ENCODE measurements at regions not wholly inside any gene's neighbourhood (a gene's known extent, or its start where the extent isn't known, plus 50 kb on each side); places are given as distances from the start of the nearest gene placed in this dataset.

GRCh38 chr7:148481971-148482626, 108.5 kb upstream of the C7orf33 start:
- no peak overlapping the region for H3K27ac ChIP-seq (ENCODE audit: low read depth, low read length)
- H3K9ac ChIP-seq (ENCODE audit: low read length), result no peak overlapping the region
- no peaks in the 10 kb centered on the region for H3K79me2 ChIP-seq (ENCODE audit: insufficient read depth, low read length)
- no peaks in the 10 kb centered on the region for H4K20me1 ChIP-seq (ENCODE audit: insufficient read depth, low read length)
- Mint-ChIP-seq H3K4me1 (ENCODE audit: low read depth, unreplicated experiment) (no peaks in the 10 kb centered on the region), H3K36me3 (ENCODE audit: low read depth, unreplicated experiment) (no peaks in the 10 kb centered on the region), H3K9me3 (ENCODE audit: unreplicated experiment) (no peaks in the 10 kb centered on the region), H3K27ac (ENCODE audit: unreplicated experiment) (no peak overlapping the region), H3K4me3 (ENCODE audit: unreplicated experiment) (no peak overlapping the region), H3K27me3 (ENCODE audit: low read depth, unreplicated experiment) (peaks cover 11% of the 10 kb centered on the region)
- no peak for TF ChIP-seq EZH2 (IDR thresholded peaks at IDR 0.05; ENCODE audit: insufficient read depth, low read length)
- TF ChIP-seq, protein P1, sequence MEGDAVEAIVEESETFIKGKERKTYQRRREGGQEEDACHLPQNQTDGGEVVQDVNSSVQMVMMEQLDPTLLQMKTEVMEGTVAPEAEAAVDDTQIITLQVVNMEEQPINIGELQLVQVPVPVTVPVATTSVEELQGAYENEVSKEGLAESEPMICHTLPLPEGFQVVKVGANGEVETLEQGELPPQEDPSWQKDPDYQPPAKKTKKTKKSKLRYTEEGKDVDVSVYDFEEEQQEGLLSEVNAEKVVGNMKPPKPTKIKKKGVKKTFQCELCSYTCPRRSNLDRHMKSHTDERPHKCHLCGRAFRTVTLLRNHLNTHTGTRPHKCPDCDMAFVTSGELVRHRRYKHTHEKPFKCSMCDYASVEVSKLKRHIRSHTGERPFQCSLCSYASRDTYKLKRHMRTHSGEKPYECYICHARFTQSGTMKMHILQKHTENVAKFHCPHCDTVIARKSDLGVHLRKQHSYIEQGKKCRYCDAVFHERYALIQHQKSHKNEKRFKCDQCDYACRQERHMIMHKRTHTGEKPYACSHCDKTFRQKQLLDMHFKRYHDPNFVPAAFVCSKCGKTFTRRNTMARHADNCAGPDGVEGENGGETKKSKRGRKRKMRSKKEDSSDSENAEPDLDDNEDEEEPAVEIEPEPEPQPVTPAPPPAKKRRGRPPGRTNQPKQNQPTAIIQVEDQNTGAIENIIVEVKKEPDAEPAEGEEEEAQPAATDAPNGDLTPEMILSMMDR (IDR thresholded peaks at IDR 0.05; ENCODE audit: insufficient read depth, low read depth, low read length), result no peak
- no peak overlapping the region for H3K4me3 ChIP-seq (ENCODE audit: insufficient read depth, low read depth, low read length)
- no peak overlapping the region for H3K4me2 ChIP-seq (ENCODE audit: low read length)
- H3K9me3 ChIP-seq (ENCODE audit: insufficient read depth, low read depth, low read length), result no peaks in the 10 kb centered on the region
- no peaks in the 10 kb centered on the region for H3K36me3 ChIP-seq (ENCODE audit: insufficient read depth, low read length)
- no peaks in the 10 kb centered on the region for H3K4me1 ChIP-seq (ENCODE audit: insufficient read depth, low read length)
- no peaks in the 10 kb centered on the region for H3K27me3 ChIP-seq (ENCODE audit: insufficient read depth, low read length)
- DNase-seq (ENCODE audit: low read depth) (no peak), FAIRE-seq (no peak)
- H2AFZ ChIP-seq (ENCODE audit: low read depth, low read length), result no peak overlapping the region

- H3K9me3 Mint-ChIP-seq (ENCODE audit: unreplicated experiment), result no peaks in the 10 kb centered on the region
- H3K27ac ChIP-seq (ENCODE audit: low read depth, low read length), result no peak overlapping the region
- TF ChIP-seq, protein P1 (IDR thresholded peaks at IDR 0.05; ENCODE audit: insufficient read depth, low read depth, low read length), result no peak
- TF ChIP-seq EZH2 (IDR thresholded peaks at IDR 0.05; ENCODE audit: insufficient read depth, low read length), result no peak
- H4K20me1 ChIP-seq (ENCODE audit: insufficient read depth, low read length), result no peaks in the 10 kb centered on the region
- H3K4me3 ChIP-seq (ENCODE audit: insufficient read depth, low read depth, low read length), result no peak overlapping the region
- H2AFZ ChIP-seq (ENCODE audit: low read depth, low read length), result no peak overlapping the region
- no peaks in the 10 kb centered on the region for H3K4me1 Mint-ChIP-seq (ENCODE audit: low read depth, unreplicated experiment)
- H3K9ac ChIP-seq (ENCODE audit: low read length), result no peak overlapping the region
- FAIRE-seq (no peak), DNase-seq (ENCODE audit: low read depth) (no peak)
- H3K27me3 Mint-ChIP-seq (ENCODE audit: low read depth, unreplicated experiment), result peaks cover 11% of the 10 kb centered on the region
- no peaks in the 10 kb centered on the region for H3K4me1 ChIP-seq (ENCODE audit: insufficient read depth, low read length)
- H3K79me2 ChIP-seq (ENCODE audit: insufficient read depth, low read length), result no peaks in the 10 kb centered on the region
- H3K36me3 Mint-ChIP-seq (ENCODE audit: low read depth, unreplicated experiment), result no peaks in the 10 kb centered on the region
- H3K27me3 ChIP-seq (ENCODE audit: insufficient read depth, low read length), result no peaks in the 10 kb centered on the region
- no peaks in the 10 kb centered on the region for H3K36me3 ChIP-seq (ENCODE audit: insufficient read depth, low read length)
- no peak overlapping the region for H3K4me3 Mint-ChIP-seq (ENCODE audit: unreplicated experiment)
- H3K9me3 ChIP-seq (ENCODE audit: insufficient read depth, low read depth, low read length), result no peaks in the 10 kb centered on the region
- no peak overlapping the region for H3K27ac Mint-ChIP-seq (ENCODE audit: unreplicated experiment)
- H3K4me2 ChIP-seq (ENCODE audit: low read length), result no peak overlapping the region
Observed at GRCh38 chr7:148483515-148484308, 106.9 kb upstream of the C7orf33 start.

- no peaks in the 10 kb centered on the region for H3K79me2 ChIP-seq (ENCODE audit: insufficient read depth, low read length)
- no peak overlapping the region for H3K27ac Mint-ChIP-seq (ENCODE audit: unreplicated experiment)
Observed at GRCh38 chr7:148484486-148484885, 106.1 kb upstream of the C7orf33 start.

More at GRCh38 chr7:148484486-148484885, 106.1 kb upstream of the C7orf33 start:
- no peaks in the 10 kb centered on the region for H3K9me3 ChIP-seq (ENCODE audit: insufficient read depth, low read depth, low read length)
- H3K4me3 Mint-ChIP-seq (ENCODE audit: unreplicated experiment), result no peak overlapping the region
- no peak overlapping the region for H2AFZ ChIP-seq (ENCODE audit: low read depth, low read length)
- no peaks in the 10 kb centered on the region for H3K36me3 ChIP-seq (ENCODE audit: insufficient read depth, low read length)
- no peaks in the 10 kb centered on the region for H3K9me3 Mint-ChIP-seq (ENCODE audit: unreplicated experiment)
- DNase-seq (ENCODE audit: low read depth) (no peak), FAIRE-seq (no peak)
- H4K20me1 ChIP-seq (ENCODE audit: insufficient read depth, low read length), result no peaks in the 10 kb centered on the region
- no peak for TF ChIP-seq EZH2 (IDR thresholded peaks at IDR 0.05; ENCODE audit: insufficient read depth, low read length)
- TF ChIP-seq, protein P1 (IDR thresholded peaks at IDR 0.05; ENCODE audit: insufficient read depth, low read depth, low read length), result no peak
- H3K27me3 Mint-ChIP-seq (ENCODE audit: low read depth, unreplicated experiment), result peaks cover 11% of the 10 kb centered on the region
- no peak overlapping the region for H3K4me3 ChIP-seq (ENCODE audit: insufficient read depth, low read depth, low read length)
- H3K4me1 ChIP-seq (ENCODE audit: insufficient read depth, low read length), result no peaks in the 10 kb centered on the region
- H3K36me3 Mint-ChIP-seq (ENCODE audit: low read depth, unreplicated experiment), result no peaks in the 10 kb centered on the region
- H3K27me3 ChIP-seq (ENCODE audit: insufficient read depth, low read length), result no peaks in the 10 kb centered on the region
- no peak overlapping the region for H3K27ac ChIP-seq (ENCODE audit: low read depth, low read length)
- no peaks in the 10 kb centered on the region for H3K4me1 Mint-ChIP-seq (ENCODE audit: low read depth, unreplicated experiment)
- H3K4me2 ChIP-seq (ENCODE audit: low read length), result no peak overlapping the region
- H3K9ac ChIP-seq (ENCODE audit: low read length), result no peak overlapping the region

All from astrocyte (in vitro differentiated cells and primary cell).